A673 (cell line): ENCODE measurements at regions not wholly inside any gene's neighbourhood (a gene's known extent, or its start where the extent isn't known, plus 50 kb on each side); places are given as distances from the start of the nearest gene placed in this dataset.

Source experiments
- EZH2 ChIP-seq: fragments of 200-600 bp; sonication (generic); IDR thresholded peaks from 2 replicates; pipeline ENCODE4 v1.6.1; 2017; ENCODE audit warnings: borderline replicate concordance, low read depth, mild to moderate bottlenecking, mixed read lengths, antibody characterized with exemption, low read length; ENCODE audit not compliant: poor library complexity, severe bottlenecking
- TF ChIP-seq, protein P1 (sequence below): fragments of 300-800, 200-600 bp; sonication (generic); conservative IDR thresholded peaks from 2 replicates; pipeline ENCODE4 v1.5.1; 2017; ENCODE audit warnings: low read depth, mild to moderate bottlenecking, antibody characterized with exemption, low read length, moderate library complexity, mixed read lengths

GRCh38 chr7:55642266-55642665, 70.0 kb upstream of the VOPP1 start:
- TF ChIP-seq, protein P1, sequence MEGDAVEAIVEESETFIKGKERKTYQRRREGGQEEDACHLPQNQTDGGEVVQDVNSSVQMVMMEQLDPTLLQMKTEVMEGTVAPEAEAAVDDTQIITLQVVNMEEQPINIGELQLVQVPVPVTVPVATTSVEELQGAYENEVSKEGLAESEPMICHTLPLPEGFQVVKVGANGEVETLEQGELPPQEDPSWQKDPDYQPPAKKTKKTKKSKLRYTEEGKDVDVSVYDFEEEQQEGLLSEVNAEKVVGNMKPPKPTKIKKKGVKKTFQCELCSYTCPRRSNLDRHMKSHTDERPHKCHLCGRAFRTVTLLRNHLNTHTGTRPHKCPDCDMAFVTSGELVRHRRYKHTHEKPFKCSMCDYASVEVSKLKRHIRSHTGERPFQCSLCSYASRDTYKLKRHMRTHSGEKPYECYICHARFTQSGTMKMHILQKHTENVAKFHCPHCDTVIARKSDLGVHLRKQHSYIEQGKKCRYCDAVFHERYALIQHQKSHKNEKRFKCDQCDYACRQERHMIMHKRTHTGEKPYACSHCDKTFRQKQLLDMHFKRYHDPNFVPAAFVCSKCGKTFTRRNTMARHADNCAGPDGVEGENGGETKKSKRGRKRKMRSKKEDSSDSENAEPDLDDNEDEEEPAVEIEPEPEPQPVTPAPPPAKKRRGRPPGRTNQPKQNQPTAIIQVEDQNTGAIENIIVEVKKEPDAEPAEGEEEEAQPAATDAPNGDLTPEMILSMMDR, result no peak
- no peak for TF ChIP-seq EZH2
